ENCODE measurements at regions not wholly inside any gene's neighbourhood (a gene's known extent, or its start where the extent isn't known, plus 50 kb on each side); places are given as distances from the start of the nearest gene placed in this dataset.

- TF ChIP-seq CTCF (IDR thresholded peaks at IDR 0.05) (no peak), POLR2A (IDR thresholded peaks at IDR 0.05) (no peak)
- Histone ChIP-seq H3K9me3 (no peaks in the 10 kb centered on the region), H3K36me3 (no peaks in the 10 kb centered on the region), H3K27ac (no peak overlapping the region), H3K4me3 (no peak overlapping the region), H3K27me3 (no peaks in the 10 kb centered on the region), H3K4me1 (peaks cover 0 to 11% (median 0%) of the 10 kb centered on the region in 4 donors)
- peak in 1 of 4 donors; percentile 28 for ATAC-seq
- WGBS (ENCODE audit: insufficient coverage, low coverage, low lambda C conversion rate, missing lambda C conversion rate), result 74% methylated on average over 3 of the region's 3 CpGs
- no peak for DNase-seq
- intact Hi-C loops (cut with DNase I), result no loop called here
Observed at GRCh38 chr5:142420561-142421227, 95.9 kb upstream of the SPRY4 start.

GRCh38 chr5:142412581-142412980, 87.8 kb upstream of the SPRY4 start:
- no peak for ATAC-seq

DNA sequence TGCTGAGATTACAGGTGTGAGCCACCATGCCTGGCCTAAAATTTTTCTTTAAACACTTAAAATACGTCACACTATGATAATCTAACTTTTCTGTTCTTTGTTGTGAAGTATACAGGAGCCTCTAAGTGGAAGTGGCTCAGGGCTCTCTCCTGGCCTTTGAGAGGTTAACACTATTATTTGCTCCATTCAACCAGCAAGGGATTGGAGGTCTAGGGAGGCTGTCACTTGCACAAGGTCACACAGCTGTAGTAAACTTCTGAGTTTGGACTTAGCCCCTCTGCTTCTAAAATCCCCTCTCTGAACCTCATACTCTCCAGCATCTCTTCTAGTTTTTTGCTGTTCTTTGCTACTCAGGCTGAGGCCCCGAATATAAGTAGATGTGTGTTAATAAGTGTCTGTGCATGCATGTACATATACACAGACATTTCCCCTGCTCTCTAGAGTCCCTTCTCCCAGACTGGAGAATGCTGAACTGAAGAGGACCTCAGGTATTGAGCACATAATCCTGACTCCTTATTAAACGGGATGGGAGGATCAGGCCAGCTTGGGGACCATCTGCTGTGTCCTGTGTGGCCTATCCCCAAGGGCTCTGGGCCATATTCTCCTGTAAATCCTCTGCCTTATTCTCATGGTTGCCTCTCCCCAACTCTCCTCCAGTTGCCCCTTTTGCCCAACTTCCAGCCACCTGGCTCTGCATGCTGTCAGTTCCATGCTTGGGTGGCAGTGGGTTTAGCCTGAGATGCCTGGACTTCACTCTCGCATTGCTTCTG, 87.0 kb upstream of the SPRY4 start:
- no peak overlapping the region for H3K4me3 ChIP-seq
- DNase-seq (no peak), ATAC-seq (no peak)
- intact Hi-C loops (cut with DNase I), result no loop called here
- TF ChIP-seq POLR2A (IDR thresholded peaks at IDR 0.05) (no peak), CTCF (IDR thresholded peaks at IDR 0.05) (no peak)
- no peaks in the 10 kb centered on the region for H3K27me3 ChIP-seq
- H3K36me3 ChIP-seq, result no peaks in the 10 kb centered on the region
- no peak overlapping the region for H3K27ac ChIP-seq
- H3K4me1 ChIP-seq, result no peaks in the 10 kb centered on the region
- H3K9me3 ChIP-seq, result no peaks in the 10 kb centered on the region
- WGBS (ENCODE audit: insufficient coverage, low coverage, low lambda C conversion rate, missing lambda C conversion rate), result 63% methylated on average over 4 of the region's 4 CpGs

More at GRCh38 chr5:142412581-142412980, 87.8 kb upstream of the SPRY4 start:
- H3K9me3 ChIP-seq, result no peaks in the 10 kb centered on the region
- no peaks in the 10 kb centered on the region for H3K27me3 ChIP-seq
- no peaks in the 10 kb centered on the region for H3K4me1 ChIP-seq
- intact Hi-C loops (cut with DNase I), result no loop called here
- no peak overlapping the region for H3K4me3 ChIP-seq
- no peak overlapping the region for H3K27ac ChIP-seq
- WGBS (ENCODE audit: insufficient coverage, low coverage, low lambda C conversion rate, missing lambda C conversion rate), result no CpG with 5 or more reads among the region's 5 CpGs
- no peak for DNase-seq
- no peaks in the 10 kb centered on the region for H3K36me3 ChIP-seq
- TF ChIP-seq POLR2A (IDR thresholded peaks at IDR 0.05) (no peak), CTCF (IDR thresholded peaks at IDR 0.05) (no peak)

DNA sequence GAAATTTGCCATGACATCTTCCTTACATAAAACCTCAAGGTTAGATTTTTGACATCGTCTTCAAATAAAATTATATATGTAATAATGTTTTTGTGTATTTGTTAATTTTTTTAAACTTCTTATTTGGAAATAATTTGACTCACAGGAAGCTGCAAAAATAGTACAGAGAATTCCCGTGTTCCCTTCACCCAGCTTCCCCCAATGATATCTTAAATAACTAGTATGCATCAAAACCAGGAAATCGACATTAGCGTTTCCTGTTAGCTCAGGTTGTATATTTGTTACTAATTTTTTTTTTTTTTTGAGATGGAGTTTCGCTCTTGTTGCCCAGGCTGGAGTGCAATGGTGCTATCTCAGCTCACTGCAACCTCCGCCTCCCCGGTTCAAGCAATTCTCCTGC, 86.3 kb upstream of the SPRY4 start:
- intact Hi-C loops (cut with DNase I), result no loop called here
- no peak overlapping the region for H3K4me3 ChIP-seq
- DNase-seq, result no peak
- TF ChIP-seq POLR2A (IDR thresholded peaks at IDR 0.05) (no peak), CTCF (IDR thresholded peaks at IDR 0.05) (no peak)
- no peak for ATAC-seq
- no peaks in the 10 kb centered on the region for H3K36me3 ChIP-seq
- no peaks in the 10 kb centered on the region for H3K4me1 ChIP-seq
- H3K27me3 ChIP-seq, result no peaks in the 10 kb centered on the region
- no peak overlapping the region for H3K27ac ChIP-seq
- no peaks in the 10 kb centered on the region for H3K9me3 ChIP-seq
- WGBS (ENCODE audit: insufficient coverage, low coverage, low lambda C conversion rate, missing lambda C conversion rate), result 83% methylated on average over 4 of the region's 7 CpGs

Measured in right lobe of liver (tissue), 6 donors.